Mucosa of rectum (tissue), 2 donors: ENCODE measurements at regions not wholly inside any gene's neighbourhood (a gene's known extent, or its start where the extent isn't known, plus 50 kb on each side); places are given as distances from the start of the nearest gene placed in this dataset.

Source experiments
- H3K27ac ChIP-seq, 2 donors: one replicate each; pipeline ENCODE4 v1.7.0; 2013; ENCODE audit warnings: inconsistent platforms in 2 of 2, low read depth in 2 of 2, low read length in 2 of 2
- H3K27me3 ChIP-seq, 2 donors: one replicate each; pipeline ENCODE4 v1.7.0; 2013; ENCODE audit warnings: low read length in 2 of 2; ENCODE audit not compliant: control insufficient read depth in 2 of 2, insufficient read depth in 2 of 2
- H3K36me3 ChIP-seq, 2 donors: one replicate each; pipeline ENCODE4 v1.7.0; 2013; ENCODE audit warnings: low read length in 2 of 2; ENCODE audit not compliant: control insufficient read depth in 2 of 2, insufficient read depth in 2 of 2
- H3K4me1 ChIP-seq, 2 donors: one replicate each; pipeline ENCODE4 v1.7.0; 2013; ENCODE audit warnings: low read length in 2 of 2, mild to moderate bottlenecking in 1 of 2; ENCODE audit not compliant: control insufficient read depth in 2 of 2, insufficient read depth in 2 of 2
- H3K4me3 ChIP-seq, 2 donors: one replicate each; pipeline ENCODE4 v1.7.0; 2013; ENCODE audit warnings: low read length in 2 of 2
- H3K9ac ChIP-seq, 2 donors: one replicate each; pipeline ENCODE4 v1.7.0; 2013; ENCODE audit warnings: low read length in 2 of 2, low read depth in 1 of 2, mild to moderate bottlenecking in 1 of 2
- H3K9me3 ChIP-seq, 2 donors: one replicate each; pipeline ENCODE4 v1.7.0; 2013; ENCODE audit warnings: low read length in 2 of 2; ENCODE audit not compliant: control insufficient read depth in 2 of 2
- donor health status: healthy.
- donor health status: Normal muscosa, but diverticular disease.

DNA sequence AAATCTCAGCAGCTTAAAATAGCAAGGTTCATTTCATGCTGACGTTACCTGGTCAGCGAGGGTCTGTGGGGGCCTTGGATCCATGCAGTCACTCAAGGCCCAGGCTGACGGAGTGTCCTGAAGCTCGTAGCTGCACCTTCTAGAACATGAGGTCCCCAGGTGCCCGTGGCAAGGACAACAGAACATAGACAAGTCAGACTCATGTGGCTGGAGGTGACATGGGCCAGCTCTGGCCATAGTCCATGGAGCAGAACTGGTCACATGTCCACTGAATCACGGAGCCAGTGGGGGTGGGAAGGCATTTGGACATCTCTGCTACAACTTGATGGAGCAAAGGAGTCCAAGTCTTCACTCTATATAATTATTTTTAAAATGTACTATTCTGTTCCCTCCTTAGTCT lies 233.2 kb downstream of the ACKR3 start:
- Histone ChIP-seq H3K27me3 (peaks cover 0 to 3% of the 10 kb centered on the region in 2 donors), H3K4me1 (no peaks in the 10 kb centered on the region), H3K9ac (no peak overlapping the region), H3K9me3 (no peaks in the 10 kb centered on the region), H3K36me3 (no peaks in the 10 kb centered on the region), H3K4me3 (no peak overlapping the region), H3K27ac (no peak overlapping the region)

- Histone ChIP-seq H3K27ac (no peak overlapping the region), H3K36me3 (no peaks in the 10 kb centered on the region), H3K4me1 (no peaks in the 10 kb centered on the region), H3K9ac (no peak overlapping the region), H3K4me3 (no peak overlapping the region), H3K9me3 (no peaks in the 10 kb centered on the region), H3K27me3 (peaks cover 0 to 3% of the 10 kb centered on the region in 2 donors)
Measured at GRCh38 chr2:236803621-236804020, 234.0 kb downstream of the ACKR3 start.

DNA sequence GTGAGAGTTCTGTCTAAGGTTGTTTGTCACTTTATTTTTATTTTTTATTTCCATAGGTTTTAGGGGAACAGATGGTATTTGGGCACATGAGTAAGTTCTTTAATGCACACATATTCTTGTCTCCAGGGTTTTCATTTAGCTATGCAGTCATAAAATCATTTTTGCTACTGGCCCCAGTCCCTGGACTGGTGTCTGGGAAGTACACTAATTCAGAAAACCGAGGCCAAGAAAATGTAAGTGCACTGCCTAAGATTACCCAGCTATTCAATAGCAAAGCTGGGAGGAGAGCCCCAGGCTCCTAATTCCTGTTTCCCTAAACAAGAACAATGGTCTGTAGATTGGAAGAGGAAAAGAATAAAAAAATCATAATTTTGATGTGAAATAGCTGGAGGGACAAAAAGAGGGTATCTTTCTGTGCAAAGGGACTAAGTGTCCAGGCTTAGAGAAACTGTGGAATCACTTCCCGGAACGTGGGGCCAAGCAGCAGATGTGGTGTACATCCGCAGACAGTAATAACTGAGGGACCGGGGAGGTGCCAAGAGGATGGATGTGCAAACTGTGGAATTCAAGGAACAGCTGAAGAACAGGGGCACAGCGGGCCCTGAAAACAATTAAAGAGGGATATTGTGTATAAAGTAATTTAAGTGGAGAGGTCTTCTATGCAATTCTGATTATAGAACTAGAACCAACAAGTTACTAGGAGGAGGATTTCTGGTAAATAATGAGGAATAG lies 236.3 kb downstream of the ACKR3 start:
- H3K4me3 ChIP-seq = no peak overlapping the region
- H3K4me1 ChIP-seq = no peaks in the 10 kb centered on the region
- H3K27me3 ChIP-seq = peaks cover 0 to 3% of the 10 kb centered on the region in 2 donors
- H3K36me3 ChIP-seq = no peaks in the 10 kb centered on the region
- no peak overlapping the region for H3K9ac ChIP-seq
- H3K9me3 ChIP-seq = peaks cover 0 to 2% of the 10 kb centered on the region in 2 donors
- no peak overlapping the region for H3K27ac ChIP-seq

GRCh38 chr2:236809716-236810115 lies 240.1 kb downstream of the ACKR3 start:
- no peak overlapping the region for H3K9ac ChIP-seq
- peaks cover 0 to 2% of the 10 kb centered on the region in 2 donors for H3K9me3 ChIP-seq
- no peaks in the 10 kb centered on the region for H3K36me3 ChIP-seq
- H3K4me3 ChIP-seq = no peak overlapping the region
- no peaks in the 10 kb centered on the region for H3K4me1 ChIP-seq
- H3K27me3 ChIP-seq = no peaks in the 10 kb centered on the region
- no peak overlapping the region for H3K27ac ChIP-seq

DNA sequence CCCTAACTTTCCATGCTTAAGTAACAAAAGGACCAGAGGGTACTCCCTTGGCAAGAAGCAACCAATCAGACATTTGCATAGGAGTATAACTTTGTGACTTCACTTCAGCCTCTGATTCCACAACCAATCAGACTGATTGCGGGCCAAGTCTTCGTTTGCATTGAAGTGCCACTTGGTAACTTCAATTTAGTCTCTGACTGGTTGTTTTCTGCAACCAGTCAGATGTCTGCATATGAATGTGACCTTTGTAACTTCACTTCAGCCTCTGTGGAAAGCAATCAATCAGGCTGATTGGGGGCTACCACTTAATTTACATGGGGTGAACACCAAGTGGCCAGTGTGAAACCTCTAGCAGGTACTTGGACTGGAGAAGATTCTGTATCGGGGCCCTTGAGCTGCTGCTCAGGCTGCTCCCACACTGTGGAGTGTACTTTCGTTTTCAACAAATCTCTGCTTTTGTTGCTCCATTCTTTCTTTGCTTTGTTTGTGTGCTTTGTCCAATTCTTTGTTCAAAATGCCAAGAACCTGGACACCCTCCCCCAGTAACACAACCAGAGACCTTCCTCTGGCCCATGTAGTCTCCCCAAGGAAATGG lies 241.5 kb downstream of the ACKR3 start:
- H3K9ac ChIP-seq = no peak overlapping the region
- H3K27me3 ChIP-seq = no peaks in the 10 kb centered on the region
- no peak overlapping the region for H3K4me3 ChIP-seq
- H3K9me3 ChIP-seq = peaks cover 0 to 2% of the 10 kb centered on the region in 2 donors
- H3K36me3 ChIP-seq = no peaks in the 10 kb centered on the region
- no peaks in the 10 kb centered on the region for H3K4me1 ChIP-seq
- no peak overlapping the region for H3K27ac ChIP-seq

DNA sequence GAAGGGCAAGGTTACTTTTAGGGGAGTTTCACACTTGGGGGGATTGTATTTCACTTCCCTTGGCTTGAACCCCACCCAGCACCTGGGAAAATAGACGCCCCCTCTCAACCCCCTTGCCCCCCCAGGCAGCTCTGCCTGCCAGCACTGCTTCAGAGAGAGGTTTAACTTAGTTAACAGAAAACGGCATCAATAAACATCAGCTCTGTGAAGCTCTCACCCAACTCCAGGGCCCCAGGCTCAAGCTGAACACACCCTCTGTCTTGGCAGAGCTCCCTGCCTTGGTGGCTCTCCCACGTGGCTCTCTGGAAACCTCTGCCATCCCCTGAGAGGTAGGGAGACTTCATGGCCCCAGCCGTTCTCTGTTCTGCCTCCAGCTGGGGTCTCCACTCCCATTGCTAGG lies 244.1 kb downstream of the ACKR3 start:
- Histone ChIP-seq H3K27me3 (no peaks in the 10 kb centered on the region), H3K9ac (no peak overlapping the region), H3K9me3 (peaks cover 0 to 2% of the 10 kb centered on the region in 2 donors), H3K4me1 (no peaks in the 10 kb centered on the region), H3K36me3 (no peaks in the 10 kb centered on the region), H3K4me3 (no peak overlapping the region), H3K27ac (no peak overlapping the region)

GRCh38 chr2:236814593-236814992 lies 245.0 kb downstream of the ACKR3 start:
- Histone ChIP-seq H3K9ac (no peak overlapping the region), H3K4me1 (no peaks in the 10 kb centered on the region), H3K36me3 (no peaks in the 10 kb centered on the region), H3K9me3 (peaks cover 0 to 2% of the 10 kb centered on the region in 2 donors), H3K27me3 (no peaks in the 10 kb centered on the region), H3K27ac (no peak overlapping the region), H3K4me3 (no peak overlapping the region)

DNA sequence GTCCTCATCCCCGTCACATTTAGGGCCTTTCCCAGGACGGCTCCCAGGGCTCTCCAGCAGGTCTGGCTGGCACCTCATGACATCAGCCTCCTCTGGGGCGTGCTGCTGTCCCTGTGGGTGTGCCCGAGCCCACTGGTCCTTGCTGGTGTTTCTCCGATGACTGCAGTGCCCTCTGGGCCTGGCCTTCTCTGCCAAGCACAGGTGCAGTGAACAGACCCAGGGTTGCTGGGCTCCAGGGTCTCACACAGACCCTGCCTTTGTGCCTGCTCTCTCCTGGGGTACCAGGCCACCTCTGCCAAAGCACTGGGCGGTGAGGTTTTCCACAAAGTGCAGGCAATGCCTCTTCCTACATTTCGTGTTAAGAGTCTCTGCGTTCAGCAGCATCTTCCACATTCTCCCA lies 246.1 kb downstream of the ACKR3 start:
- H3K9me3 ChIP-seq = no peaks in the 10 kb centered on the region
- H3K27ac ChIP-seq = no peak overlapping the region
- H3K36me3 ChIP-seq = no peaks in the 10 kb centered on the region
- H3K4me3 ChIP-seq = no peak overlapping the region
- no peaks in the 10 kb centered on the region for H3K27me3 ChIP-seq
- no peak overlapping the region for H3K9ac ChIP-seq
- H3K4me1 ChIP-seq = no peaks in the 10 kb centered on the region

GRCh38 chr2:236816197-236817170 lies 246.9 kb downstream of the ACKR3 start:
- H3K9ac ChIP-seq = no peak overlapping the region
- no peaks in the 10 kb centered on the region for H3K4me1 ChIP-seq
- no peak overlapping the region for H3K4me3 ChIP-seq
- no peaks in the 10 kb centered on the region for H3K36me3 ChIP-seq
- no peaks in the 10 kb centered on the region for H3K27me3 ChIP-seq
- no peaks in the 10 kb centered on the region for H3K9me3 ChIP-seq
- H3K27ac ChIP-seq = no peak overlapping the region
